ENCODE measurements at regions not wholly inside any gene's neighbourhood (a gene's known extent, or its start where the extent isn't known, plus 50 kb on each side); places are given as distances from the start of the nearest gene placed in this dataset.

- H3K27ac ChIP-seq (ENCODE audit: low read depth, low read length): no peak overlapping the region
- no peak overlapping the region for H2AFZ ChIP-seq (ENCODE audit: low read depth, low read length, severe bottlenecking)
These were observed 56.7 kb downstream of the CAMK2N1 start for GRCh38 chr1:20429296-20429695.

GRCh38 chr1:20428841-20429240 is 57.2 kb downstream of the CAMK2N1 start:
- no peak overlapping the region for H3K9ac ChIP-seq (ENCODE audit: low read length)
- no peaks in the 10 kb centered on the region for H3K9me3 ChIP-seq (ENCODE audit: insufficient read depth, low read length)
- H3K9me2 ChIP-seq (replicated peaks; ENCODE audit: insufficient read depth, low read length): no peaks in the 10 kb centered on the region
- TF ChIP-seq EZH2phosphoT487 (conservative IDR thresholded peaks at IDR 0.05; ENCODE audit: low read length) (no peak), CTCF (IDR thresholded peaks at IDR 0.05; ENCODE audit: insufficient read depth, low read length, poor library complexity, severe bottlenecking) (no peak)
- no peak overlapping the region for H2AFZ ChIP-seq (ENCODE audit: low read depth, low read length, severe bottlenecking)
- 0 out of 2 replicates have a peak, but pooled peaks cover 2% of the 10 kb centered on the region for H3K27me3 ChIP-seq (ENCODE audit: low read length)
- H3K27ac ChIP-seq (ENCODE audit: low read depth, low read length): no peak overlapping the region
- H3F3A ChIP-seq (ENCODE audit: insufficient read depth): no peaks in the 10 kb centered on the region
- no peaks in the 10 kb centered on the region for H3K79me2 ChIP-seq (ENCODE audit: insufficient read depth, low read length)
- H3K36me3 ChIP-seq (ENCODE audit: low read length): no peaks in the 10 kb centered on the region
- no peak overlapping the region for H3K4me3 ChIP-seq (ENCODE audit: insufficient read depth, low read length, poor library complexity, severe bottlenecking)
- no peaks in the 10 kb centered on the region for H4K20me1 ChIP-seq (ENCODE audit: low read depth, low read length)
- H3K4me2 ChIP-seq (ENCODE audit: low read depth, low read length, poor library complexity, severe bottlenecking): no peak overlapping the region

More at GRCh38 chr1:20429296-20429695, 56.7 kb downstream of the CAMK2N1 start:
- no peak for TF ChIP-seq EZH2phosphoT487 (conservative IDR thresholded peaks at IDR 0.05; ENCODE audit: low read length)
- TF ChIP-seq CTCF (IDR thresholded peaks at IDR 0.05; ENCODE audit: insufficient read depth, low read length, poor library complexity, severe bottlenecking): no peak
- Histone ChIP-seq H3K9ac (ENCODE audit: low read length) (no peak overlapping the region), H3K9me2 (replicated peaks; ENCODE audit: insufficient read depth, low read length) (no peaks in the 10 kb centered on the region), H3K4me2 (ENCODE audit: low read depth, low read length, poor library complexity, severe bottlenecking) (no peak overlapping the region), H3K36me3 (ENCODE audit: low read length) (no peaks in the 10 kb centered on the region), H4K20me1 (ENCODE audit: low read depth, low read length) (no peaks in the 10 kb centered on the region), H3K9me3 (ENCODE audit: insufficient read depth, low read length) (no peaks in the 10 kb centered on the region), H3K79me2 (ENCODE audit: insufficient read depth, low read length) (no peaks in the 10 kb centered on the region), H3K4me3 (ENCODE audit: insufficient read depth, low read length, poor library complexity, severe bottlenecking) (no peak overlapping the region), H3F3A (ENCODE audit: insufficient read depth) (no peaks in the 10 kb centered on the region), H3K27me3 (ENCODE audit: low read length) (0 out of 2 replicates have a peak, but pooled peaks cover 2% of the 10 kb centered on the region)

- Histone ChIP-seq H3K27me3 (ENCODE audit: low read length) (0 out of 2 replicates have a peak, but pooled peaks cover 2% of the 10 kb centered on the region), H3K4me2 (ENCODE audit: low read depth, low read length, poor library complexity, severe bottlenecking) (no peak overlapping the region), H3F3A (ENCODE audit: insufficient read depth) (no peaks in the 10 kb centered on the region), H3K36me3 (ENCODE audit: low read length) (no peaks in the 10 kb centered on the region), H3K9ac (ENCODE audit: low read length) (no peak overlapping the region), H3K9me2 (replicated peaks; ENCODE audit: insufficient read depth, low read length) (no peaks in the 10 kb centered on the region), H2AFZ (ENCODE audit: low read depth, low read length, severe bottlenecking) (no peak overlapping the region), H4K20me1 (ENCODE audit: low read depth, low read length) (no peaks in the 10 kb centered on the region), H3K9me3 (ENCODE audit: insufficient read depth, low read length) (no peaks in the 10 kb centered on the region), H3K79me2 (ENCODE audit: insufficient read depth, low read length) (no peaks in the 10 kb centered on the region), H3K27ac (ENCODE audit: low read depth, low read length) (no peak overlapping the region), H3K4me3 (ENCODE audit: insufficient read depth, low read length, poor library complexity, severe bottlenecking) (no peak overlapping the region)
- TF ChIP-seq EZH2phosphoT487 (conservative IDR thresholded peaks at IDR 0.05; ENCODE audit: low read length) (no peak), CTCF (IDR thresholded peaks at IDR 0.05; ENCODE audit: insufficient read depth, low read length, poor library complexity, severe bottlenecking) (no peak)
These were observed 59.1 kb downstream of the CAMK2N1 start for GRCh38 chr1:20426923-20427322.

Data from SU-DHL-6 (cell line).